ENCODE measurements at regions not wholly inside any gene's neighbourhood (a gene's known extent, or its start where the extent isn't known, plus 50 kb on each side); places are given as distances from the start of the nearest gene placed in this dataset.

GRCh38 chr11:134993691-134994243 is 581.7 kb upstream of the B3GAT1 start:
- Histone ChIP-seq H3K4me1 (peaks cover 40% of the 10 kb centered on the region), H4K20me1 (ENCODE audit: low read depth) (no peaks in the 10 kb centered on the region), H3F3A (ENCODE audit: low read depth) (peaks cover 24% of the 10 kb centered on the region), H3K36me3 (no peaks in the 10 kb centered on the region), H3K27me3 (no peaks in the 10 kb centered on the region), H3K27ac (peak overlapping the region; percentile 34), H2AFZ (replicated peaks) (no peak overlapping the region), H3K9me3 (ENCODE audit: low read depth) (no peaks in the 10 kb centered on the region), H3K4me2 (peak overlapping the region; percentile 64), H3K79me2 (ENCODE audit: low read depth) (no peaks in the 10 kb centered on the region), H3K4me3 (no peak overlapping the region), H3K9ac (no peak overlapping the region)
- Mint-ChIP-seq H3K36me3 (no peaks in the 10 kb centered on the region), H3K27ac (peak overlapping the region; percentile 2), H3K4me1 (peaks cover 43% of the 10 kb centered on the region), H3K4me3 (no peak overlapping the region), H3K9me3 (no peaks in the 10 kb centered on the region), H3K27me3 (ENCODE audit: insufficient read depth, low read depth) (peaks cover 4% of the 10 kb centered on the region)
- TF ChIP-seq, protein P1, sequence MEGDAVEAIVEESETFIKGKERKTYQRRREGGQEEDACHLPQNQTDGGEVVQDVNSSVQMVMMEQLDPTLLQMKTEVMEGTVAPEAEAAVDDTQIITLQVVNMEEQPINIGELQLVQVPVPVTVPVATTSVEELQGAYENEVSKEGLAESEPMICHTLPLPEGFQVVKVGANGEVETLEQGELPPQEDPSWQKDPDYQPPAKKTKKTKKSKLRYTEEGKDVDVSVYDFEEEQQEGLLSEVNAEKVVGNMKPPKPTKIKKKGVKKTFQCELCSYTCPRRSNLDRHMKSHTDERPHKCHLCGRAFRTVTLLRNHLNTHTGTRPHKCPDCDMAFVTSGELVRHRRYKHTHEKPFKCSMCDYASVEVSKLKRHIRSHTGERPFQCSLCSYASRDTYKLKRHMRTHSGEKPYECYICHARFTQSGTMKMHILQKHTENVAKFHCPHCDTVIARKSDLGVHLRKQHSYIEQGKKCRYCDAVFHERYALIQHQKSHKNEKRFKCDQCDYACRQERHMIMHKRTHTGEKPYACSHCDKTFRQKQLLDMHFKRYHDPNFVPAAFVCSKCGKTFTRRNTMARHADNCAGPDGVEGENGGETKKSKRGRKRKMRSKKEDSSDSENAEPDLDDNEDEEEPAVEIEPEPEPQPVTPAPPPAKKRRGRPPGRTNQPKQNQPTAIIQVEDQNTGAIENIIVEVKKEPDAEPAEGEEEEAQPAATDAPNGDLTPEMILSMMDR (IDR thresholded peaks at IDR 0.05) = no peak
- no peak for TF ChIP-seq EZH2phosphoT487 (IDR thresholded peaks at IDR 0.05)
- no peak for TF ChIP-seq EZH2 (IDR thresholded peaks at IDR 0.05)
- DNase-seq (ENCODE audit: low spot score) = no peak

DNA sequence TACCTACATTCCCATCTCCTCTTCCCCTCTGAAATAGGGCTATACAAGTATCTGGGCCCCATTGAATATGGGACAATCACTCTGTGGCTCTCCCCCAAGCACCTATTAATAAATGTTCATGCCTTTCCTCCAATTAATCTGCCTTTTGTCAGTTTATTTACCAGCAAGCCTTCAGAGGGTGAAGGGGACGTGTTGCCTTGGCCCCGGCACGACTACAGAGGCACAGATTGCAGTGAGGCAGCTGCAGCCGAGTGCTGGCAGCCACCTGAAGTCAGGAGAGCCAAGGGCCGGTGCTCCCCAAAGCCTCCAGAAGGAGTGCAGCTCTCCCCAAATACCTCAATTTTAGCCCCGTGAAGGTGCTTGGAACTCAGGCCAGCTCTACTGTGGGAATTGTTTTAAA is 580.9 kb upstream of the B3GAT1 start:
- Histone ChIP-seq H2AFZ (replicated peaks) (no peak overlapping the region), H3K4me3 (no peak overlapping the region), H3K9ac (no peak overlapping the region), H4K20me1 (ENCODE audit: low read depth) (no peaks in the 10 kb centered on the region), H3K27ac (peak overlapping the region; percentile 22), H3K4me2 (peak overlapping the region; percentile 64), H3K27me3 (no peaks in the 10 kb centered on the region), H3K9me3 (ENCODE audit: low read depth) (no peaks in the 10 kb centered on the region), H3K4me1 (peaks cover 37% of the 10 kb centered on the region), H3F3A (ENCODE audit: low read depth) (peaks cover 24% of the 10 kb centered on the region), H3K36me3 (no peaks in the 10 kb centered on the region), H3K79me2 (ENCODE audit: low read depth) (no peaks in the 10 kb centered on the region)
- DNase-seq (ENCODE audit: low spot score) = no peak
- peaks cover 42% of the 10 kb centered on the region for H3K4me1 Mint-ChIP-seq
- no peak overlapping the region for H3K27ac Mint-ChIP-seq
- TF ChIP-seq EZH2phosphoT487 (IDR thresholded peaks at IDR 0.05) = no peak
- TF ChIP-seq EZH2 (IDR thresholded peaks at IDR 0.05) = no peak
- TF ChIP-seq, protein P1 (IDR thresholded peaks at IDR 0.05) = no peak
- H3K27me3 Mint-ChIP-seq (ENCODE audit: insufficient read depth, low read depth) = peaks cover 6% of the 10 kb centered on the region
- no peaks in the 10 kb centered on the region for H3K9me3 Mint-ChIP-seq
- H3K4me3 Mint-ChIP-seq = no peak overlapping the region
- H3K36me3 Mint-ChIP-seq = no peaks in the 10 kb centered on the region

DNA sequence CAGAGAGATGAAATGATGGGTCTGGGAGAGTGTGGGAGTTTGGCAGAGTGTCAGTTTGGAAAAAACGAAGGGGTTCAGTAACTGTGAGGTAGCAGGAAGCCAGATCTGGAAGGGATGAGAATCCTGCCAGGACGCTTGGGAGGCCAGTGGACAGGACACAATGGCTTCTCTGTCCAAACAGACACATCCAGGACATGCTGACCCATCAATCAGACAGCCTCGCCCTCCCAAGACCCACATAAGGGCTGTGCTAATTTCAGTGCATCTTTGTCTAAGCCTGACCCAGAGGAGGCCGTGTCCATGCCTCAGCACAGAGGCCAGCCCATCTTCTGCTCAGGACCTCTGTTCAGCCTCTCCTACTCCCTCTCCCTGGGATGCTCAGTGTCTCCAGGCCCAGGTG is 576.5 kb upstream of the B3GAT1 start:
- no peak overlapping the region for H3K4me3 ChIP-seq
- H3K4me3 Mint-ChIP-seq = no peak overlapping the region
- peaks cover 9% of the 10 kb centered on the region for H3F3A ChIP-seq (ENCODE audit: low read depth)
- no peaks in the 10 kb centered on the region for H4K20me1 ChIP-seq (ENCODE audit: low read depth)
- no peaks in the 10 kb centered on the region for H3K36me3 Mint-ChIP-seq
- H3K4me1 Mint-ChIP-seq = peaks cover 26% of the 10 kb centered on the region
- H3K27me3 Mint-ChIP-seq (ENCODE audit: insufficient read depth, low read depth) = peaks cover 6% of the 10 kb centered on the region
- DNase-seq (ENCODE audit: low spot score) = no peak
- H3K27ac Mint-ChIP-seq = no peak overlapping the region
- H3K9ac ChIP-seq = no peak overlapping the region
- no peak overlapping the region for H3K4me2 ChIP-seq
- H3K27me3 ChIP-seq = no peaks in the 10 kb centered on the region
- no peaks in the 10 kb centered on the region for H3K9me3 ChIP-seq (ENCODE audit: low read depth)
- H3K9me3 Mint-ChIP-seq = no peaks in the 10 kb centered on the region
- H3K79me2 ChIP-seq (ENCODE audit: low read depth) = no peaks in the 10 kb centered on the region
- TF ChIP-seq EZH2phosphoT487 (IDR thresholded peaks at IDR 0.05) = no peak
- no peak for TF ChIP-seq EZH2 (IDR thresholded peaks at IDR 0.05)
- TF ChIP-seq, protein P1 (IDR thresholded peaks at IDR 0.05) = no peak
- no peak overlapping the region for H3K27ac ChIP-seq
- H3K4me1 ChIP-seq = peaks cover 10% of the 10 kb centered on the region
- no peak overlapping the region for H2AFZ ChIP-seq (replicated peaks)
- no peaks in the 10 kb centered on the region for H3K36me3 ChIP-seq
